Testis (tissue), 2 donors: ENCODE measurements at regions not wholly inside any gene's neighbourhood (a gene's known extent, or its start where the extent isn't known, plus 50 kb on each side); places are given as distances from the start of the nearest gene placed in this dataset.

Experiments used
- POLR2A ChIP-seq: fragments of 450-650 bp; IDR thresholded peaks from one replicate; pipeline ENCODE4 v1.6.1; 2017; ENCODE audit warnings: antibody characterized with exemption, mild to moderate bottlenecking, moderate library complexity
- TF ChIP-seq, protein P1 (sequence below), 3 experiments: fragments of 450-650 bp in 2 of 3; fragments of 200-600 bp in 1 of 3; sonication (generic) in 1 of 3; IDR thresholded peaks; one replicate each; pipeline ENCODE4 v1.5.1; 2016 to 2019; ENCODE audit warnings: antibody characterized with exemption in 3 of 3, mild to moderate bottlenecking in 2 of 3, moderate library complexity in 1 of 3

DNA sequence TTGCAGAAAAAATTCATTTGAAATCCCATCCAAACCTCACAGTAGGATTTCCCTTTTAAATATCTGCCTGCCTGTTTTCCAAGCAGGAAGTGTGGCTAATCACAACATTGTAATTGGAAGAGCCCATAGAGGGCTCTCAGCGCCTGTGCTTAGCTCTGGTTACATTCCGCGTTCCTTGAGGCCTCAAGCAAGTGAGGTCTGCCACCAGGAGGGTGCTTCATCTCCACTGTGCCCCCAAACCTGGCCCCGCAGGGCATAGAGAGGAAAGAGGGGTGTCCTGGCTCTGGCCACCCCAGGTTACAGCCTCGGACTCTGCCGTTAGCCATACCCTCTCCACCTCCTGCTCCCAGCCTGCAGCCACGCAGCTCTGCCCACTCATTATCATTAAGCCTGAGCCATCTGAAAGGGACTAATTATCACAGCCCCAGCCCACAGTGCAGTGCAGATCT, 214.8 kb downstream of the SP3 start:
- TF ChIP-seq, protein P1, sequence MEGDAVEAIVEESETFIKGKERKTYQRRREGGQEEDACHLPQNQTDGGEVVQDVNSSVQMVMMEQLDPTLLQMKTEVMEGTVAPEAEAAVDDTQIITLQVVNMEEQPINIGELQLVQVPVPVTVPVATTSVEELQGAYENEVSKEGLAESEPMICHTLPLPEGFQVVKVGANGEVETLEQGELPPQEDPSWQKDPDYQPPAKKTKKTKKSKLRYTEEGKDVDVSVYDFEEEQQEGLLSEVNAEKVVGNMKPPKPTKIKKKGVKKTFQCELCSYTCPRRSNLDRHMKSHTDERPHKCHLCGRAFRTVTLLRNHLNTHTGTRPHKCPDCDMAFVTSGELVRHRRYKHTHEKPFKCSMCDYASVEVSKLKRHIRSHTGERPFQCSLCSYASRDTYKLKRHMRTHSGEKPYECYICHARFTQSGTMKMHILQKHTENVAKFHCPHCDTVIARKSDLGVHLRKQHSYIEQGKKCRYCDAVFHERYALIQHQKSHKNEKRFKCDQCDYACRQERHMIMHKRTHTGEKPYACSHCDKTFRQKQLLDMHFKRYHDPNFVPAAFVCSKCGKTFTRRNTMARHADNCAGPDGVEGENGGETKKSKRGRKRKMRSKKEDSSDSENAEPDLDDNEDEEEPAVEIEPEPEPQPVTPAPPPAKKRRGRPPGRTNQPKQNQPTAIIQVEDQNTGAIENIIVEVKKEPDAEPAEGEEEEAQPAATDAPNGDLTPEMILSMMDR (IDR thresholded peaks at IDR 0.05): no peak
- no peak for TF ChIP-seq POLR2A
